CD14-positive monocyte (primary cell): ENCODE measurements at regions not wholly inside any gene's neighbourhood (a gene's known extent, or its start where the extent isn't known, plus 50 kb on each side); places are given as distances from the start of the nearest gene placed in this dataset.

Source experiments
- DNase-seq, 3 donors: peaks; one replicate each; pipeline ENCODE4 v3.0.0-alpha.2; 2011 to 2022
- H2AFZ ChIP-seq: 2 replicates; pipeline ENCODE4 v1.6.0; 2012; ENCODE audit warnings: mild to moderate bottlenecking, low read depth, low read length, inconsistent platforms; ENCODE audit not compliant: insufficient read depth, poor library complexity, severe bottlenecking
- H3K27ac ChIP-seq, 2 donors: 1 replicate in 1 of 2; 2 replicates in 1 of 2; pipeline ENCODE4 v1.5.1; 2012 to 2013; ENCODE audit warnings: low read length in 2 of 2, control low read depth in 1 of 2, inconsistent platforms in 1 of 2, low read depth in 1 of 2, mild to moderate bottlenecking in 1 of 2
- H3K27me3 ChIP-seq, 2 donors: one replicate each; pipeline versions ENCODE4 v1.6.0 to v1.6.1; 2011 to 2013; ENCODE audit warnings: low read length in 2 of 2; ENCODE audit not compliant: control insufficient read depth in 2 of 2, insufficient read depth in 2 of 2
- H3K36me3 ChIP-seq, 2 donors: replicated peaks in 1 of 2; 1 replicate in 1 of 2; 2 replicates in 1 of 2; pipeline versions ENCODE4 v1.5.1 to v1.6.1; 2012 to 2013; ENCODE audit warnings: low read length in 2 of 2, control low read depth in 1 of 2, inconsistent platforms in 1 of 2, mild to moderate bottlenecking in 1 of 2; ENCODE audit not compliant: insufficient read depth in 2 of 2, control insufficient read depth in 1 of 2
- H3K4me1 ChIP-seq, 2 donors: 1 replicate in 1 of 2; 2 replicates in 1 of 2; pipeline versions ENCODE4 v1.5.1 to v1.6.1; 2012 to 2013; ENCODE audit warnings: low read length in 2 of 2, control low read depth in 1 of 2, inconsistent platforms in 1 of 2, mild to moderate bottlenecking in 1 of 2, moderate library complexity in 1 of 2; ENCODE audit not compliant: insufficient read depth in 2 of 2, control insufficient read depth in 1 of 2
- H3K4me2 ChIP-seq: replicated peaks from 2 replicates; pipeline ENCODE3; 2012; ENCODE audit warnings: low read length, moderate library complexity, mild to moderate bottlenecking; ENCODE audit not compliant: poor library complexity, severe bottlenecking; ENCODE audit errors: extremely low read depth
- H3K4me3 ChIP-seq, 3 experiments: fragments of 200-600 bp in 1 of 3; sonication (generic) in 1 of 3; replicated peaks in 1 of 3; 1 replicate in 2 of 3; 2 replicates in 1 of 3; pipeline ENCODE4 v1.5.1; 2011 to 2013; ENCODE audit warnings: low read length in 3 of 3, mild to moderate bottlenecking in 3 of 3, control low read depth in 2 of 3, low read depth in 2 of 3, inconsistent platforms in 1 of 3, moderate library complexity in 1 of 3
- H3K79me2 ChIP-seq: 2 replicates; pipeline ENCODE4 v1.6.0; 2012; ENCODE audit warnings: mild to moderate bottlenecking, control low read depth, inconsistent platforms, low read length, moderate library complexity; ENCODE audit not compliant: insufficient read depth
- H3K9ac ChIP-seq: 2 replicates; pipeline ENCODE4 v1.6.0; 2017; ENCODE audit warnings: low read length, mild to moderate bottlenecking; ENCODE audit not compliant: insufficient read depth, poor library complexity, severe bottlenecking
- H3K9me3 ChIP-seq, 2 donors: replicated peaks in 1 of 2; 1 replicate in 1 of 2; 2 replicates in 1 of 2; pipeline versions ENCODE4 v1.5.1 to v1.6.1; 2012 to 2013; ENCODE audit warnings: low read length in 2 of 2, control low read depth in 1 of 2; ENCODE audit not compliant: control insufficient read depth in 1 of 2, insufficient read depth in 1 of 2
- H4K20me1 ChIP-seq: 2 replicates; pipeline ENCODE4 v1.6.0; 2012; ENCODE audit warnings: mild to moderate bottlenecking, low read length, control low read depth, moderate library complexity; ENCODE audit not compliant: insufficient read depth
- H3K27ac Mint-ChIP-seq, 7 donors: one replicate each; pipeline ENCODE4 v1.8.0; 2020; ENCODE audit warnings: mild to moderate bottlenecking in 7 of 7, mixed read lengths in 7 of 7, moderate library complexity in 6 of 7, inconsistent platforms in 2 of 7
- H3K27me3 Mint-ChIP-seq, 3 donors: one replicate each; pipeline ENCODE4 v1.8.0; 2021 to 2022; ENCODE audit warnings: low read depth in 3 of 3, mild to moderate bottlenecking in 3 of 3, mixed read lengths in 3 of 3, moderate library complexity in 3 of 3, inconsistent platforms in 1 of 3
- H3K36me3 Mint-ChIP-seq, 2 donors: one replicate each; pipeline ENCODE4 v1.8.0; 2020; ENCODE audit warnings: mixed read lengths in 2 of 2, inconsistent platforms in 1 of 2, mild to moderate bottlenecking in 1 of 2
- H3K4me1 Mint-ChIP-seq: one replicate; pipeline ENCODE4 v1.8.0; 2020; ENCODE audit warnings: mild to moderate bottlenecking, mixed read lengths
- H3K4me3 Mint-ChIP-seq, 2 donors: one replicate each; pipeline ENCODE4 v1.8.0; 2020; ENCODE audit warnings: mild to moderate bottlenecking in 2 of 2, mixed read lengths in 2 of 2, moderate library complexity in 1 of 2
- H3K9me3 Mint-ChIP-seq, 7 donors: one replicate each; pipeline ENCODE4 v1.8.0; 2020 to 2022; ENCODE audit warnings: mixed read lengths in 7 of 7, mild to moderate bottlenecking in 6 of 7, moderate library complexity in 6 of 7, inconsistent platforms in 2 of 7
- WGBS: methylation state at CpG from one replicate; pipeline ENCODE4 v1.1.5; 2013; ENCODE audit warnings: missing lambda C conversion rate; ENCODE audit not compliant: insufficient coverage; 5-methylcytosine and 5-hydroxymethylcytosine counted together
- intact Hi-C, 2 donors: fragments of 100-400 bp; cut with micrococcal nuclease; formaldehyde crosslinking; loops; one replicate each; pipeline versions ENCODE4 v1.15.0 to v1.15.1; 2023
- TF ChIP-seq, protein P1 (sequence below): fragments of 200-600 bp; IDR thresholded peaks from one replicate; pipeline ENCODE4 v1.8.0; 2022; ENCODE audit warnings: antibody characterized with exemption, mild to moderate bottlenecking

GRCh38 chr11:92330114-92330513 is 105.5 kb downstream of the FAT3 start:
- no peak overlapping the region for H2AFZ ChIP-seq
- no peak overlapping the region for H3K4me3 ChIP-seq
- no peaks in the 10 kb centered on the region for H3K27me3 ChIP-seq
- intact Hi-C loops: no loop called here
- Mint-ChIP-seq H3K36me3 (no peaks in the 10 kb centered on the region), H3K9me3 (peaks cover 0 to 6% (median 1%) of the 10 kb centered on the region in 7 donors), H3K27ac (no peak overlapping the region), H3K4me3 (no peak overlapping the region), H3K4me1 (no peaks in the 10 kb centered on the region), H3K27me3 (no peaks in the 10 kb centered on the region)
- DNase-seq: no peak
- H3K36me3 ChIP-seq: no peaks in the 10 kb centered on the region
- H3K9ac ChIP-seq: no peak overlapping the region
- no peaks in the 10 kb centered on the region for H3K4me1 ChIP-seq
- TF ChIP-seq, protein P1, sequence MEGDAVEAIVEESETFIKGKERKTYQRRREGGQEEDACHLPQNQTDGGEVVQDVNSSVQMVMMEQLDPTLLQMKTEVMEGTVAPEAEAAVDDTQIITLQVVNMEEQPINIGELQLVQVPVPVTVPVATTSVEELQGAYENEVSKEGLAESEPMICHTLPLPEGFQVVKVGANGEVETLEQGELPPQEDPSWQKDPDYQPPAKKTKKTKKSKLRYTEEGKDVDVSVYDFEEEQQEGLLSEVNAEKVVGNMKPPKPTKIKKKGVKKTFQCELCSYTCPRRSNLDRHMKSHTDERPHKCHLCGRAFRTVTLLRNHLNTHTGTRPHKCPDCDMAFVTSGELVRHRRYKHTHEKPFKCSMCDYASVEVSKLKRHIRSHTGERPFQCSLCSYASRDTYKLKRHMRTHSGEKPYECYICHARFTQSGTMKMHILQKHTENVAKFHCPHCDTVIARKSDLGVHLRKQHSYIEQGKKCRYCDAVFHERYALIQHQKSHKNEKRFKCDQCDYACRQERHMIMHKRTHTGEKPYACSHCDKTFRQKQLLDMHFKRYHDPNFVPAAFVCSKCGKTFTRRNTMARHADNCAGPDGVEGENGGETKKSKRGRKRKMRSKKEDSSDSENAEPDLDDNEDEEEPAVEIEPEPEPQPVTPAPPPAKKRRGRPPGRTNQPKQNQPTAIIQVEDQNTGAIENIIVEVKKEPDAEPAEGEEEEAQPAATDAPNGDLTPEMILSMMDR: no peak
- H3K79me2 ChIP-seq: no peaks in the 10 kb centered on the region
- H3K4me2 ChIP-seq: no peak overlapping the region
- no peaks in the 10 kb centered on the region for H4K20me1 ChIP-seq
- no peak overlapping the region for H3K27ac ChIP-seq
- WGBS: 88% methylated on average over 2 of the region's 2 CpGs
- H3K9me3 ChIP-seq: no peaks in the 10 kb centered on the region

GRCh38 chr11:92332986-92333385 is 108.4 kb downstream of the FAT3 start:
- Mint-ChIP-seq H3K4me3 (no peak overlapping the region), H3K27me3 (no peaks in the 10 kb centered on the region), H3K36me3 (no peaks in the 10 kb centered on the region), H3K4me1 (no peaks in the 10 kb centered on the region), H3K9me3 (peaks cover 0 to 9% (median 1%) of the 10 kb centered on the region in 7 donors), H3K27ac (no peak overlapping the region)
- Histone ChIP-seq H3K79me2 (no peaks in the 10 kb centered on the region), H3K27me3 (no peaks in the 10 kb centered on the region), H3K4me1 (no peaks in the 10 kb centered on the region), H3K9me3 (peaks cover 0 to 5% of the 10 kb centered on the region in 2 donors), H4K20me1 (no peaks in the 10 kb centered on the region), H3K4me2 (no peak overlapping the region), H3K27ac (no peak overlapping the region), H3K9ac (no peak overlapping the region), H2AFZ (no peak overlapping the region), H3K4me3 (no peak overlapping the region), H3K36me3 (no peaks in the 10 kb centered on the region)
- intact Hi-C loops: no loop called here
- WGBS: no CpG with 5 or more reads among the region's 1 CpG
- TF ChIP-seq, protein P1: no peak
- DNase-seq: no peak
